ENCODE measurements at regions not wholly inside any gene's neighbourhood (a gene's known extent, or its start where the extent isn't known, plus 50 kb on each side); places are given as distances from the start of the nearest gene placed in this dataset.

DNA sequence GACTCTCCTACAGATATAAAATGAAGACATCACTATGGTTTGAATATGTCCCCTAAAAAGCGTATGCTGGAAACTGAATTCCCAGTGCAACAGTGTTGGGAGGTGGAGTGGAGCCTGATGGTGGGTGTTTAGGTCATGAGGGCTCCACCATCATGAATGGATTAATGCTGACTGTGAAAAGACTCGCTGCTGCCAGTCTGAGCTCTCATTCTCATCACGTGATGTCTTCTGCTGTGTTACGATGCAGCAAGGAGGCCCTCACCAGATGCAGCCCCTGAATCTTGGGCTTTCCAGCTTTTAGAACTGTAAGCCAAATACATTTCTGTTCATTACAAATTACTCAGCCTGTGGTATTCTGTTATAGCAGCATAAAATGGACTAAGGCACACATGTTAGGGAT, 73.8 kb upstream of the PPP2R5A start (continued):
- TF ChIP-seq ZFP36 (IDR thresholded peaks at IDR 0.05; ENCODE audit: low read depth, low read length, partially characterized antibody), result no peak
- TF ChIP-seq, protein P1, sequence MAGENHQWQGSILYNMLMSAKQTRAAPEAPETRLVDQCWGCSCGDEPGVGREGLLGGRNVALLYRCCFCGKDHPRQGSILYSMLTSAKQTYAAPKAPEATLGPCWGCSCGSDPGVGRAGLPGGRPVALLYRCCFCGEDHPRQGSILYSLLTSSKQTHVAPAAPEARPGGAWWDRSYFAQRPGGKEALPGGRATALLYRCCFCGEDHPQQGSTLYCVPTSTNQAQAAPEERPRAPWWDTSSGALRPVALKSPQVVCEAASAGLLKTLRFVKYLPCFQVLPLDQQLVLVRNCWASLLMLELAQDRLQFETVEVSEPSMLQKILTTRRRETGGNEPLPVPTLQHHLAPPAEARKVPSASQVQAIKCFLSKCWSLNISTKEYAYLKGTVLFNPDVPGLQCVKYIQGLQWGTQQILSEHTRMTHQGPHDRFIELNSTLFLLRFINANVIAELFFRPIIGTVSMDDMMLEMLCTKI (IDR thresholded peaks at IDR 0.05; ENCODE audit: partially characterized antibody), result no peak

DNA sequence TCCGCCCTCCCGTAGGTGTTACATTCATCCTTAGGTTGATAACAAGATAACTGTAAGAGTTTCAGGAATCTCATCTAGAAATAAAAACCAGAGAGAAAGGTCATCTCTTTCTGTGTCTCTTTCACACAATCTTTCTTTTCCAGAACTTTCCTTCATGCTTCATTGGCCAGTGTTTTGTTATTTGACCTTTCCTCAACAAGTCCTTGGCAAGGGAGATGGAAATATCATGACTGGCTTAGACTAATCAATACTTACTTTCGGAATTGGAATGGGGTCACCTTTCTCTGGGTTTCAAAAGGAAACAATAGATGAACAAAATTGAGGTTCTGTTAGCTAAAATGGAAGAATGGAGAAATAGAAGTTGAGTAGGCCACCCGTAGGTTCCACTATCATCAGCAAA, 72.9 kb upstream of the PPP2R5A start:
- Histone ChIP-seq H2AFZ (ENCODE audit: low read depth, low read length) (no peak overlapping the region), H3K36me3 (ENCODE audit: control insufficient read depth, insufficient read depth, low read length) (no peaks in the 10 kb centered on the region), H4K20me1 (replicated peaks; ENCODE audit: control insufficient read depth, insufficient read depth, low read length) (no peaks in the 10 kb centered on the region), H3K27me3 (ENCODE audit: control insufficient read depth in 2 of 2, insufficient read depth in 2 of 2, low read length in 2 of 2) (no peaks in the 10 kb centered on the region), H3K9ac (ENCODE audit: insufficient read depth in 1 of 2, low read depth in 2 of 2, low read length in 2 of 2) (no peak overlapping the region), H3K9me1 (ENCODE audit: control insufficient read depth, insufficient read depth, low read length) (no peaks in the 10 kb centered on the region), H3K4me2 (ENCODE audit: insufficient read depth, low read length) (no peak overlapping the region), H3K4me3 (no peak overlapping the region), H3K9me3 (replicated peaks; ENCODE audit: control insufficient read depth, insufficient read depth, low read depth, low read length) (no peaks in the 10 kb centered on the region), H3K27ac (ENCODE audit: extremely low read depth, low read depth, low read length) (no peak overlapping the region), H3K79me2 (ENCODE audit: control insufficient read depth, insufficient read depth, low read length) (no peaks in the 10 kb centered on the region), H3K4me1 (replicated peaks in 1 of 2; ENCODE audit: control insufficient read depth in 2 of 2, insufficient read depth in 2 of 2, low read length in 2 of 2) (peaks cover 13 to 20% of the 10 kb centered on the region in 2 experiments; a peak in 3 of 5 replicates)
- intact Hi-C loops (cut with micrococcal nuclease) (no loop called here), in situ Hi-C loops (cut with MboI) (no loop called here)
- POLR2A ChIA-PET, result no interaction called here
- BruUV-seq (replicated peaks), result no TSS peak
- no peak for FAIRE-seq
- DNase-seq (ENCODE audit: extremely low read depth in 1 of 4, low spot score in 3 of 4), result no peak
- CTCF ChIA-PET (ENCODE audit: low intra/inter-chr PET ratio), result no interaction called here
- 77% methylated on average over 4 of the region's 4 CpGs for WGBS (ENCODE audit: insufficient coverage, low coverage, missing lambda C conversion rate)
- no peak for ATAC-seq
- TF ChIP-seq ETV1 (tag; conservative IDR thresholded peaks at IDR 0.05; ENCODE audit: low read depth) (no peak), CHD1 (IDR thresholded peaks at IDR 0.05; ENCODE audit: low read length) (no peak), POLR2B (IDR thresholded peaks at IDR 0.05; ENCODE audit: low read depth, partially characterized antibody) (no peak), SMC3 (conservative IDR thresholded peaks at IDR 0.05; ENCODE audit: insufficient read depth, low read depth, low read length) (no peak), PCBP2 (IDR thresholded peaks at IDR 0.05; ENCODE audit: low read depth, low read length, poor library complexity, severe bottlenecking) (no peak), ZNF316 (IDR thresholded peaks at IDR 0.05) (no peak), ILF3 (IDR thresholded peaks at IDR 0.05; ENCODE audit: borderline replicate concordance) (no peak), BACH1 (tag; IDR thresholded peaks at IDR 0.05) (no peak), CBX5 (IDR thresholded peaks at IDR 0.05; ENCODE audit: borderline replicate concordance, low read depth) (no peak)
- TF ChIP-seq, protein P2, sequence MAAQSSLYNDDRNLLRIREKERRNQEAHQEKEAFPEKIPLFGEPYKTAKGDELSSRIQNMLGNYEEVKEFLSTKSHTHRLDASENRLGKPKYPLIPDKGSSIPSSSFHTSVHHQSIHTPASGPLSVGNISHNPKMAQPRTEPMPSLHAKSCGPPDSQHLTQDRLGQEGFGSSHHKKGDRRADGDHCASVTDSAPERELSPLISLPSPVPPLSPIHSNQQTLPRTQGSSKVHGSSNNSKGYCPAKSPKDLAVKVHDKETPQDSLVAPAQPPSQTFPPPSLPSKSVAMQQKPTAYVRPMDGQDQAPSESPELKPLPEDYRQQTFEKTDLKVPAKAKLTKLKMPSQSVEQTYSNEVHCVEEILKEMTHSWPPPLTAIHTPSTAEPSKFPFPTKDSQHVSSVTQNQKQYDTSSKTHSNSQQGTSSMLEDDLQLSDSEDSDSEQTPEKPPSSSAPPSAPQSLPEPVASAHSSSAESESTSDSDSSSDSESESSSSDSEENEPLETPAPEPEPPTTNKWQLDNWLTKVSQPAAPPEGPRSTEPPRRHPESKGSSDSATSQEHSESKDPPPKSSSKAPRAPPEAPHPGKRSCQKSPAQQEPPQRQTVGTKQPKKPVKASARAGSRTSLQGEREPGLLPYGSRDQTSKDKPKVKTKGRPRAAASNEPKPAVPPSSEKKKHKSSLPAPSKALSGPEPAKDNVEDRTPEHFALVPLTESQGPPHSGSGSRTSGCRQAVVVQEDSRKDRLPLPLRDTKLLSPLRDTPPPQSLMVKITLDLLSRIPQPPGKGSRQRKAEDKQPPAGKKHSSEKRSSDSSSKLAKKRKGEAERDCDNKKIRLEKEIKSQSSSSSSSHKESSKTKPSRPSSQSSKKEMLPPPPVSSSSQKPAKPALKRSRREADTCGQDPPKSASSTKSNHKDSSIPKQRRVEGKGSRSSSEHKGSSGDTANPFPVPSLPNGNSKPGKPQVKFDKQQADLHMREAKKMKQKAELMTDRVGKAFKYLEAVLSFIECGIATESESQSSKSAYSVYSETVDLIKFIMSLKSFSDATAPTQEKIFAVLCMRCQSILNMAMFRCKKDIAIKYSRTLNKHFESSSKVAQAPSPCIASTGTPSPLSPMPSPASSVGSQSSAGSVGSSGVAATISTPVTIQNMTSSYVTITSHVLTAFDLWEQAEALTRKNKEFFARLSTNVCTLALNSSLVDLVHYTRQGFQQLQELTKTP (IDR thresholded peaks at IDR 0.05; ENCODE audit: low read depth in 1 of 2, partially characterized antibody in 2 of 2), result no peak
- TF ChIP-seq, protein P3, sequence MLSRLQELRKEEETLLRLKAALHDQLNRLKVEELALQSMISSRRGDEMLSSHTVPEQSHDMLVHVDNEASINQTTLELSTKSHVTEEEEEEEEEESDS (CRISPR knock-in tag; IDR thresholded peaks at IDR 0.05), result no peak
- TF ChIP-seq, protein P4, sequence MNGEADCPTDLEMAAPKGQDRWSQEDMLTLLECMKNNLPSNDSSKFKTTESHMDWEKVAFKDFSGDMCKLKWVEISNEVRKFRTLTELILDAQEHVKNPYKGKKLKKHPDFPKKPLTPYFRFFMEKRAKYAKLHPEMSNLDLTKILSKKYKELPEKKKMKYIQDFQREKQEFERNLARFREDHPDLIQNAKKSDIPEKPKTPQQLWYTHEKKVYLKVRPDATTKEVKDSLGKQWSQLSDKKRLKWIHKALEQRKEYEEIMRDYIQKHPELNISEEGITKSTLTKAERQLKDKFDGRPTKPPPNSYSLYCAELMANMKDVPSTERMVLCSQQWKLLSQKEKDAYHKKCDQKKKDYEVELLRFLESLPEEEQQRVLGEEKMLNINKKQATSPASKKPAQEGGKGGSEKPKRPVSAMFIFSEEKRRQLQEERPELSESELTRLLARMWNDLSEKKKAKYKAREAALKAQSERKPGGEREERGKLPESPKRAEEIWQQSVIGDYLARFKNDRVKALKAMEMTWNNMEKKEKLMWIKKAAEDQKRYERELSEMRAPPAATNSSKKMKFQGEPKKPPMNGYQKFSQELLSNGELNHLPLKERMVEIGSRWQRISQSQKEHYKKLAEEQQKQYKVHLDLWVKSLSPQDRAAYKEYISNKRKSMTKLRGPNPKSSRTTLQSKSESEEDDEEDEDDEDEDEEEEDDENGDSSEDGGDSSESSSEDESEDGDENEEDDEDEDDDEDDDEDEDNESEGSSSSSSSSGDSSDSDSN (IDR thresholded peaks at IDR 0.05; ENCODE audit: borderline replicate concordance in 1 of 2, low read depth in 2 of 2, low read length in 2 of 2), result no peak
